HEK293T (cell line): ENCODE measurements at regions not wholly inside any gene's neighbourhood (a gene's known extent, or its start where the extent isn't known, plus 50 kb on each side); places are given as distances from the start of the nearest gene placed in this dataset.

ENCODE experiments used
- CTCF ChIA-PET: fragments of 350-600 bp; formaldehyde crosslinking; extraction: SDS; loops from one replicate; lab custom pipeline; 2021; ENCODE audit warnings: antibody characterized with exemption, inconsistent platforms; lab: Yijun Ruan, JAX
- POLR2A ChIA-PET: fragments of 350-600 bp; formaldehyde crosslinking; extraction: SDS; loops from one replicate; lab custom pipeline; 2020; ENCODE audit warnings: antibody characterized with exemption, inconsistent platforms; lab: Yijun Ruan, JAX
- DNase-seq: peaks from one replicate; pipeline ENCODE4 v3.0.0; 2012; ENCODE audit warnings: mixed read lengths; ENCODE audit errors: extremely low spot score
- ARNT ChIP-seq: fragments of 450-650 bp; IDR thresholded peaks from 2 replicates; pipeline ENCODE4 v1.6.1; 2017; ENCODE audit warnings: mild to moderate bottlenecking
- BHLHE40 ChIP-seq: fragments of 450-650 bp; IDR thresholded peaks from 2 replicates; pipeline ENCODE4 v1.6.1; 2016; ENCODE audit warnings: mild to moderate bottlenecking, moderate library complexity, borderline replicate concordance
- CTBP1 ChIP-seq: fragments of 450-650 bp; IDR thresholded peaks from 2 replicates; pipeline ENCODE4 v1.6.1; 2016; ENCODE audit warnings: borderline replicate concordance
- ELF4 ChIP-seq: fragments of 450-650 bp; IDR thresholded peaks from 2 replicates; pipeline ENCODE4 v1.6.1; 2017; ENCODE audit warnings: antibody characterized with exemption
- FOXA1 ChIP-seq: fragments of 450-650 bp; IDR thresholded peaks from 2 replicates; pipeline ENCODE4 v1.6.1; 2016; ENCODE audit warnings: mild to moderate bottlenecking
- FOXK2 ChIP-seq: fragments of 450-650 bp; IDR thresholded peaks from 2 replicates; pipeline ENCODE4 v1.6.1; 2016; ENCODE audit warnings: mild to moderate bottlenecking
- FOXM1 ChIP-seq: fragments of 450-650 bp; IDR thresholded peaks from 2 replicates; pipeline ENCODE4 v1.6.1; 2017; ENCODE audit warnings: mild to moderate bottlenecking, borderline replicate concordance
- HDGF ChIP-seq: fragments of 450-650 bp; IDR thresholded peaks from 2 replicates; pipeline ENCODE4 v1.6.1; 2017; ENCODE audit warnings: antibody characterized with exemption, borderline replicate concordance
- L3MBTL2 ChIP-seq: fragments of 450-650 bp; conservative IDR thresholded peaks from 2 replicates; pipeline ENCODE4 v1.6.1; 2016; ENCODE audit warnings: mild to moderate bottlenecking
- LEF1 ChIP-seq: fragments of 450-650 bp; IDR thresholded peaks from 2 replicates; pipeline ENCODE4 v1.6.1; 2017; ENCODE audit warnings: mild to moderate bottlenecking, borderline replicate concordance
- NFRKB ChIP-seq: fragments of 450-650 bp; IDR thresholded peaks from 2 replicates; pipeline ENCODE4 v1.6.1; 2016; ENCODE audit warnings: mild to moderate bottlenecking, moderate library complexity
- SP1 ChIP-seq: fragments of 450-650 bp; IDR thresholded peaks from 2 replicates; pipeline ENCODE4 v1.6.1; 2017
- SUZ12 ChIP-seq: fragments of 450-650 bp; IDR thresholded peaks from 2 replicates; pipeline ENCODE4 v1.6.1; 2016; ENCODE audit warnings: mild to moderate bottlenecking
- TARDBP ChIP-seq: fragments of 450-650 bp; IDR thresholded peaks from 2 replicates; pipeline ENCODE4 v1.6.1; 2016
- ZNF384 ChIP-seq: fragments of 450-650 bp; IDR thresholded peaks from 2 replicates; pipeline ENCODE4 v1.6.1; 2016
- TF ChIP-seq, protein P1 (sequence below): fragments of 450-650 bp; IDR thresholded peaks from 2 replicates; pipeline ENCODE4 v1.6.1; 2016

DNA sequence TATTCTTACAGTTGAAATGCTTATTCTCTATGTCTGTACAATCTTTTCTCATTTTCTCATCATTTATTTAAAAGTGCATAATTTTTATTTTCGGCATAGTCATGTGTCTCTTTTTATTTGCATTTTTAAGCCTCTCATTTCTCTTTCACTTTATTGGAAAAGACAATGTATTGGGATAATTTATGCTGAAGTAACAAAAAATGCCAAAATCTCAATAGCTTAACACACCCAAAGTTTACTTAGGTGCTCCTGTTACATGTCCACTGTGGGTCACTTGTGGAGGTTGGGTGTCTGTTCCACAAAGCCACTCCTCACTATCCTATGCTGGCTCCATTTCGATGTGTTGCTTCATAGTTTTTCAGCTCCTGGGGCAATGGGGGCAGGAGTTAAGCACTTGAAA, 638.7 kb downstream of the CD109 start:
- DNase-seq = no peak
- TF ChIP-seq L3MBTL2 (no peak), HDGF (no peak), LEF1 (no peak), ARNT (no peak), FOXK2 (no peak), BHLHE40 (no peak), FOXM1 (no peak)
- ChIA-PET POLR2A (no interaction called here), CTCF (no interaction called here)

DNA sequence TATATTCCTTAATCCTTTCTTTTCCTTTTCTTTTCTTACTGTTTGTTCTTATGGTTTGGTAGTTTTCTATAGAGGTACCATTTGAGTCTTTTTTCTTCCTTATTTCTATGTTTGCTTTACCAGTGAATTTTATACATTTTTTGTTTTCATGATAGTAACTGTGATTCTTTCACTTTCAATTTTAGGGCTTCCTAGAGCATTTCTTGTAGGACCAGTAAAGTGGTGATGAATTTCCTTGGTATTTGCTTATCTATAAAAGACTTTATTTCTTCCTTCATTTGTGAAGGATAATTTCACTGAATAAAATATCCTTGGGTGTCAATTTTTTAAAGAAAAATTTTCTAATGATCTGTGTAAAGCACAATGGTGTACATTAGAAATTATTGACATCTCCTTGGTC, 637.4 kb downstream of the CD109 start:
- ChIA-PET POLR2A (no interaction called here), CTCF (no interaction called here)
- no peak for DNase-seq
- TF ChIP-seq BHLHE40 (no peak), SP1 (no peak), CTBP1 (no peak), LEF1 (no peak), ELF4 (no peak), L3MBTL2 (no peak), FOXK2 (no peak), HDGF (no peak), ARNT (no peak), TARDBP (no peak)
- TF ChIP-seq, protein P1, sequence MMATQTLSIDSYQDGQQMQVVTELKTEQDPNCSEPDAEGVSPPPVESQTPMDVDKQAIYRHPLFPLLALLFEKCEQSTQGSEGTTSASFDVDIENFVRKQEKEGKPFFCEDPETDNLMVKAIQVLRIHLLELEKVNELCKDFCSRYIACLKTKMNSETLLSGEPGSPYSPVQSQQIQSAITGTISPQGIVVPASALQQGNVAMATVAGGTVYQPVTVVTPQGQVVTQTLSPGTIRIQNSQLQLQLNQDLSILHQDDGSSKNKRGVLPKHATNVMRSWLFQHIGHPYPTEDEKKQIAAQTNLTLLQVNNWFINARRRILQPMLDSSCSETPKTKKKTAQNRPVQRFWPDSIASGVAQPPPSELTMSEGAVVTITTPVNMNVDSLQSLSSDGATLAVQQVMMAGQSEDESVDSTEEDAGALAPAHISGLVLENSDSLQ = no peak

DNA sequence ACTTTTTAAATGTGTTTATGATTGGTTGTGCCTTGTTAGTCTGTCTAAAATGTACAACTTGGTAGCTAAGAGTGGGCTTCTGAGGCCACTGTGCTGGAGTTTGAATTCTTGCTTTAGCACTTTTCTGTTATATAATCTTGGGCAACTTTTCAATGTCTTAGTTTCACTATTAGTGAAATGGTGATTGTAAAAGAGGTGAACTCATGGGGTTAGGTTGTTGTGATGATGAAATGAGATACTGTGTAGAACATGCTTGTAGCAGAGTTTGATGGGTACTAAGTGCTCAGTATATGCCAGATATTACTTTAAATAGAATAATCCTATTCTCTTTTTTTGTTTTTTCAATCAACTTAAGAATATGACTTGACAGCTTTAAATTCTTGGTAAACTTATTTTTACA, 624.7 kb downstream of the CD109 start:
- POLR2A ChIA-PET = no interaction called here
- TF ChIP-seq ARNT = no peak
- no peak for TF ChIP-seq HDGF
- TF ChIP-seq, protein P1 = no peak
- no peak for TF ChIP-seq SUZ12
- no peak for TF ChIP-seq CTBP1
- no peak for TF ChIP-seq FOXM1
- TF ChIP-seq ZNF384 = no peak
- no peak for TF ChIP-seq SP1
- TF ChIP-seq BHLHE40 = no peak
- TF ChIP-seq FOXK2 = no peak
- no peak for TF ChIP-seq NFRKB
- no peak for TF ChIP-seq LEF1
- TF ChIP-seq FOXA1 = no peak
- TF ChIP-seq L3MBTL2 = no peak
- no peak for TF ChIP-seq TARDBP
- CTCF ChIA-PET = interaction anchor here (0.7 kb wide), 2 partner anchors 237 to 774 kb away, joined by 3 to 4 read pairs; no protein-coding TSS in a partner anchor
- no peak for DNase-seq

DNA sequence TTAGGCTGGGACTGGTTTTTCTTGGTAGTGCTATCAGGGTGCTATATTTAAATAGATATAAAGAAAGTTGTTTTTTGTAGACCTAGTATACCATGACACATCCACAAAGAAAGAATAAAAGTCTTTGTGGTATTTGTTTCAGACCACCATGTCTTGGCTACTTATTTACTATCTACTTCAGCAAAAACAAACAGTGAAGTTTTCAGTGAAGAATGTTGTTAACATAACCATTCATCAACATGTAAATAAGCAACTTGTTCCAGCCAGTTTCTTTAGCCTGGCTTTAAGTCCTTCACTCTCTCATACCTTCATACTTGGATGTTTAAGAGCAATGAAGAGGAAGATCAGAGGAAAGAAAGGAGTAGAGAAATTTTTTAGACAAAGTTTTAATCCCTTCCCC, 624.1 kb downstream of the CD109 start:
- TF ChIP-seq LEF1 (no peak), SP1 (no peak), SUZ12 (no peak), FOXM1 (no peak), BHLHE40 (no peak), ELF4 (no peak), CTBP1 (no peak), NFRKB (no peak), FOXA1 (no peak), FOXK2 (no peak), TARDBP (no peak), L3MBTL2 (no peak), HDGF (no peak), ARNT (no peak), ZNF384 (no peak)
- TF ChIP-seq, protein P1 = no peak
- DNase-seq = no peak
- ChIA-PET CTCF (no interaction called here), POLR2A (no interaction called here)

DNA sequence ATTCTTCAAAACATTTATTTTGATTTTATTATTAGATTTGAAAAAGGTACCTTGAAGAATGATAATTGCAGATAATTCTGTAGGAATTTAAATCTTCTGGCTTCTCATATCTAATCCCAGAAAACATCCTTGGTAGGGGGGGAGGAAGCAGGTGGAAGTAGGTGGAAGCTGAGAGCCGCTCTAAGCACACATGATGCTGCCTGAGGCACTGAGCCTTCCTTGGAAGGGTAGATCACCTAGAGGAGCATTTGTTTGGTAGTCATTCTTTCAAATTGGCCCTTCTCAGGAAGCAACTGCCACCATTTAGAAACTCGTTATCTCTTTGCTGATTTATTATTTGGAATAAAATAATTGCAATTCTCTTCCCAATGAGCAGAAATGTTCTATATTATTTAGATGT, 623.3 kb downstream of the CD109 start:
- ChIA-PET CTCF (no interaction called here), POLR2A (interaction anchor here (0.6 kb wide), 1 partner anchor 875 kb away, joined by 3 read pairs; no protein-coding TSS in a partner anchor)
- DNase-seq = no peak
- TF ChIP-seq L3MBTL2 (no peak), LEF1 (no peak), ELF4 (no peak), NFRKB (no peak), SP1 (no peak), ZNF384 (no peak), FOXA1 (no peak), FOXK2 (no peak), FOXM1 (no peak), HDGF (no peak), SUZ12 (no peak), CTBP1 (no peak), ARNT (no peak), TARDBP (no peak), BHLHE40 (no peak)
- TF ChIP-seq, protein P1 = no peak

DNA sequence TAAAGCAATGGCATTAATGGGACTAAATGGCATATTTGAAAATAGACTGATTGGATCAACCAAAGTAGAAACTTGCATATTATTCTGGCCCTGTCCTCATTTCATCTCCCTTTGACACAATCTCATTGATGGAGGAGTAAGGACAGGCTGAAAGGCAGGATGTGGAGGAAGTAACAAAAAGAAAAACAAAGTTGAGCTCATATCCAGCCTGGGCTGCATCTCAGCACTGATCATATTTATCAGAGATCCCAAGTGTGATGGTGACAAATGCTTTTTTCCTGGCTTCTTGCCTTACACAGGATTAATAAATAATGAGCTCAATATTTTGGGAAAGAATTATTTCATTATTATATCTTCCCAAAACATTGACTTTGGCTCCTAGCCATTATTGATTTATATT, 622.7 kb downstream of the CD109 start:
- POLR2A ChIA-PET = interaction anchor here (0.6 kb wide), 1 partner anchor 876 kb away, joined by 3 read pairs; no protein-coding TSS in a partner anchor
- no peak for TF ChIP-seq ELF4
- TF ChIP-seq BHLHE40 = no peak
- no peak for TF ChIP-seq SUZ12
- TF ChIP-seq TARDBP = no peak
- no peak for TF ChIP-seq SP1
- no peak for TF ChIP-seq FOXA1
- TF ChIP-seq LEF1 = no peak
- TF ChIP-seq NFRKB = no peak
- no peak for TF ChIP-seq FOXM1
- TF ChIP-seq L3MBTL2 = no peak
- no peak for TF ChIP-seq CTBP1
- CTCF ChIA-PET = no interaction called here
- DNase-seq = no peak
